Spleen (tissue), 11 donors: ENCODE measurements at regions not wholly inside any gene's neighbourhood (a gene's known extent, or its start where the extent isn't known, plus 50 kb on each side); places are given as distances from the start of the nearest gene placed in this dataset.
"Not testable (repeated sequence)": the region's sequence is repeated elsewhere in the genome, so short reads cannot be mapped to it uniquely, and the experiment has no call there.

Source experiments
- DNase-seq: peaks from one replicate; pipeline ENCODE4 v3.0.0-alpha.2; 2020
- H3K27ac ChIP-seq, 8 donors: fragments of 200-600 bp; sonication (generic) in 7 of 8; 1 replicate in 4 of 8; 2 replicates in 4 of 8; pipeline versions ENCODE4 v1.5.0 to v1.8.0; 2016 to 2021; ENCODE audit warnings: inconsistent platforms in 4 of 8, mild to moderate bottlenecking in 4 of 8, moderate library complexity in 1 of 8
- H3K27me3 ChIP-seq, 7 donors: fragments of 200-600 bp; sonication (generic) in 6 of 7; replicated peaks in 1 of 7; 1 replicate in 4 of 7; 2 replicates in 3 of 7; pipeline versions ENCODE4 v1.5.0 to v1.8.0; 2016 to 2021; ENCODE audit warnings: inconsistent platforms in 3 of 7, mild to moderate bottlenecking in 1 of 7
- H3K36me3 ChIP-seq, 6 donors: fragments of 200-600 bp; sonication (generic) in 5 of 6; 1 replicate in 4 of 6; 2 replicates in 2 of 6; pipeline versions ENCODE4 v1.5.0 to v1.8.0; 2016 to 2021; ENCODE audit warnings: inconsistent platforms in 2 of 6
- H3K4me1 ChIP-seq, 6 donors: fragments of 200-600 bp; sonication (generic) in 5 of 6; 1 replicate in 3 of 6; 2 replicates in 3 of 6; pipeline versions ENCODE4 v1.5.0 to v1.8.0; 2016 to 2021; ENCODE audit warnings: inconsistent platforms in 3 of 6
- H3K4me3 ChIP-seq, 8 donors: fragments of 200-600 bp; sonication (generic) in 7 of 8; 1 replicate in 4 of 8; 2 replicates in 4 of 8; pipeline versions ENCODE4 v1.5.0 to v1.8.0; 2016 to 2021; ENCODE audit warnings: inconsistent platforms in 4 of 8, mild to moderate bottlenecking in 4 of 8, moderate library complexity in 2 of 8
- H3K9me3 ChIP-seq, 8 donors: fragments of 200-600 bp; sonication (generic) in 7 of 8; 1 replicate in 4 of 8; 2 replicates in 4 of 8; pipeline versions ENCODE4 v1.5.0 to v1.8.0; 2016 to 2021; ENCODE audit warnings: inconsistent platforms in 4 of 8
- POLR2A ChIP-seq, 3 donors: fragments of 450-650 bp; IDR thresholded peaks; one replicate each; pipeline ENCODE4 v1.5.1; 2017; ENCODE audit warnings: antibody characterized with exemption in 3 of 3, mild to moderate bottlenecking in 1 of 3
- POLR2AphosphoS5 ChIP-seq, 3 donors: sonication (generic); formaldehyde crosslinking; IDR thresholded peaks; one replicate each; pipeline ENCODE4 v1.5.1; 2017; ENCODE audit warnings: antibody characterized with exemption in 3 of 3
- WGBS, 5 donors: extraction: QIAGEN DNeasy Blood & Tissue Kit in 3 of 5; methylation state at CpG; one replicate each; pipeline versions ENCODE4 v1.1.5 to v1.1.7; 2013 to 2018; 5-methylcytosine and 5-hydroxymethylcytosine counted together
- intact Hi-C: fragments of 100-400 bp; cut with DNase I; formaldehyde crosslinking; loops from one replicate; pipeline ENCODE4 v1.15.0; 2023; ENCODE audit warnings: low total_unique reads
- TF ChIP-seq, protein P1 (sequence below), 11 experiments: fragments of 200-600 bp in 7 of 11; fragments of 450-650 bp in 4 of 11; sonication (generic) in 4 of 11; IDR thresholded peaks in 8 of 11; conservative IDR thresholded peaks in 3 of 11; 1 replicate in 7 of 11; 2 replicates in 4 of 11; pipeline versions ENCODE4 v1.4.0 to v1.8.0; 2016 to 2021; ENCODE audit warnings: antibody characterized with exemption in 11 of 11, inconsistent platforms in 4 of 11, mild to moderate bottlenecking in 1 of 11
- donor health status: healthy with polysubstance abuse.
- donor health status: DM: no; HTN: no; CAD: no; lungs with moderate emphysema.
- donor health status: DM: no; HTN: no; CAD: no.
- donor health status: Bipolar disorder and iron deficiency.
- donor health status: healthy.
- donor health status: DM: no; HTN: no; CAD: no.
- donor health status: DM: yes; HTN: yes; CAD: no.

DNA sequence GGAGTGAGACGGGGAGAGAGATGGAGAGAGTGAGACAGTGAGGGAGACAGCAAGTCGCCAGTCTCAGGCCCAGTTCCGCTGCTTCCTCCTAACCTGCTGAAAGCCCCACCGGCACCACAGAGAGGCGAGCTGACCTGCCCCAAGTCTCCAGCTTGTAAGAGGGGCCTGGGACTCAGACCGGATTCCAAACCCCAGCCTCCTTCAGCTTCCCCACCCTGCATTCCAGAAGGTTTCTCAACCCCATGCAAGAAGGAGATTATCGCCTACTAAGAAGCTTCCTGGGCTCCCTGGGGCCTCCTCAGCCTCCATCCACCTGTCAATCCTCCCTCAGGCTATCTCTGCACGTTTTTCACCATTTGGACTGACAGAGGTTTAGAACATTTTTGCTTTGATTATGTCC is 173.1 kb upstream of the RAB6C start:
- no peaks in the 10 kb centered on the region for H3K36me3 ChIP-seq
- intact Hi-C loops, result no loop called here

GRCh38 chr2:129806990-129807389 is 172.5 kb upstream of the RAB6C start:
- Histone ChIP-seq H3K27ac (no peak overlapping the region), H3K9me3 (no peaks in the 10 kb centered on the region), H3K36me3 (no peaks in the 10 kb centered on the region), H3K4me3 (no peak overlapping the region), H3K4me1 (peaks cover 0 to 11% (median 4%) of the 10 kb centered on the region in 6 donors), H3K27me3 (peaks cover 0 to 7% (median 0%) of the 10 kb centered on the region in 7 donors)
- WGBS, 5 donors, result 52 to 72% (median 68%) methylated on average over 7 of the region's 7 CpGs
- TF ChIP-seq POLR2AphosphoS5 (IDR thresholded peaks at IDR 0.05) (no peak), POLR2A (IDR thresholded peaks at IDR 0.05) (no peak)
- TF ChIP-seq, protein P1, sequence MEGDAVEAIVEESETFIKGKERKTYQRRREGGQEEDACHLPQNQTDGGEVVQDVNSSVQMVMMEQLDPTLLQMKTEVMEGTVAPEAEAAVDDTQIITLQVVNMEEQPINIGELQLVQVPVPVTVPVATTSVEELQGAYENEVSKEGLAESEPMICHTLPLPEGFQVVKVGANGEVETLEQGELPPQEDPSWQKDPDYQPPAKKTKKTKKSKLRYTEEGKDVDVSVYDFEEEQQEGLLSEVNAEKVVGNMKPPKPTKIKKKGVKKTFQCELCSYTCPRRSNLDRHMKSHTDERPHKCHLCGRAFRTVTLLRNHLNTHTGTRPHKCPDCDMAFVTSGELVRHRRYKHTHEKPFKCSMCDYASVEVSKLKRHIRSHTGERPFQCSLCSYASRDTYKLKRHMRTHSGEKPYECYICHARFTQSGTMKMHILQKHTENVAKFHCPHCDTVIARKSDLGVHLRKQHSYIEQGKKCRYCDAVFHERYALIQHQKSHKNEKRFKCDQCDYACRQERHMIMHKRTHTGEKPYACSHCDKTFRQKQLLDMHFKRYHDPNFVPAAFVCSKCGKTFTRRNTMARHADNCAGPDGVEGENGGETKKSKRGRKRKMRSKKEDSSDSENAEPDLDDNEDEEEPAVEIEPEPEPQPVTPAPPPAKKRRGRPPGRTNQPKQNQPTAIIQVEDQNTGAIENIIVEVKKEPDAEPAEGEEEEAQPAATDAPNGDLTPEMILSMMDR (IDR thresholded peaks at IDR 0.05 in 8 of 11, conservative IDR thresholded peaks at IDR 0.05 in 3 of 11), result no peak
- intact Hi-C loops, result no loop called here
- DNase-seq, result no peak

More for the DNA sequence above, 173.1 kb upstream of the RAB6C start:
- Histone ChIP-seq H3K4me3 (no peak overlapping the region), H3K27ac (no peak overlapping the region), H3K4me1 (peaks cover 0 to 4% (median 0%) of the 10 kb centered on the region in 6 donors), H3K9me3 (no peaks in the 10 kb centered on the region), H3K27me3 (peaks cover 0 to 7% (median 0%) of the 10 kb centered on the region in 7 donors)
- 79 to 90% (median 83%) methylated on average over 8 of the region's 8 CpGs for WGBS, 5 donors
- no peak for DNase-seq
- TF ChIP-seq, protein P1 (IDR thresholded peaks at IDR 0.05 in 8 of 11, conservative IDR thresholded peaks at IDR 0.05 in 3 of 11), result no peak
- TF ChIP-seq POLR2AphosphoS5 (IDR thresholded peaks at IDR 0.05) (no peak), POLR2A (IDR thresholded peaks at IDR 0.05) (no peak)

- H3K4me1 ChIP-seq, result peaks cover 0 to 19% (median 10%) of the 10 kb centered on the region in 6 donors
- H3K36me3 ChIP-seq, H3K9me3 ChIP-seq, H3K4me3 ChIP-seq, H3K27me3 ChIP-seq, DNase-seq, H3K27ac ChIP-seq, intact Hi-C loops: not testable (repeated sequence)
- TF ChIP-seq POLR2AphosphoS5 (IDR thresholded peaks at IDR 0.05), result peak in 1 of 3 donors; percentile 18
- 65 to 80% (median 78%) methylated on average over 21 to 22 of the region's 22 CpGs for WGBS, 5 donors
These were observed 171.7 kb upstream of the RAB6C start for GRCh38 chr2:129807642-129808338.

DNA sequence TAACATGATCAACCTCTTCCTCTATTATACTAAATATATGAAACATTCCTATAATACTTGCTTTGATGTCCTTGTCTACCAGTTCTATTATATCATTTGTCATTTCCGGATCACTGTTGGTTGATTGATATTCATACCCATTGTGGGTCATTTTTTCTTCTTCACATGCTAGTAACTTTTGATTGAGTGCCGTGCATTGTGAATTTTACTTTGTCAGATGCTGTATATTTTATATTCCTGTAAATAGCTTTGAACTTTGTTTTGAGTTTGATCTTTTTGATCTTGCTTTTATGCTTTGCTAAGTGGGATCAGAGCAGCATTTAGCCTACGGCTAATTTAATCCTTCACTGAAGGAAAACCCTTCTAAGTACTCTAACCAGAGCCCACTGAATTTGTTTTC is 168.9 kb upstream of the RAB6C start:
- no peak for TF ChIP-seq POLR2AphosphoS5 (IDR thresholded peaks at IDR 0.05)
- no peak for TF ChIP-seq POLR2A (IDR thresholded peaks at IDR 0.05)
- TF ChIP-seq, protein P1 (IDR thresholded peaks at IDR 0.05 in 8 of 11, conservative IDR thresholded peaks at IDR 0.05 in 3 of 11), result no peak
- Histone ChIP-seq H3K27me3 (no peaks in the 10 kb centered on the region), H3K36me3 (no peaks in the 10 kb centered on the region), H3K9me3 (peaks cover 0 to 11% (median 8%) of the 10 kb centered on the region in 8 donors), H3K4me1 (peaks cover 0 to 24% (median 10%) of the 10 kb centered on the region in 6 donors), H3K27ac (no peak overlapping the region), H3K4me3 (no peak overlapping the region)
- WGBS, 5 donors, result 68 to 86% (median 80%) methylated on average over 3 of the region's 3 CpGs
- DNase-seq, result no peak
- intact Hi-C loops, result no loop called here
